Esophagus (tissue), 2 donors: ENCODE measurements at regions not wholly inside any gene's neighbourhood (a gene's known extent, or its start where the extent isn't known, plus 50 kb on each side); places are given as distances from the start of the nearest gene placed in this dataset.
A peak's percentile ranks its signal among the peaks of the same experiment; 100 is the strongest.
"Not testable (repeated sequence)": the region's sequence is repeated elsewhere in the genome, so short reads cannot be mapped to it uniquely, and the experiment has no call there.

Source experiments
- H3K27ac ChIP-seq, 2 donors: one replicate each; pipeline ENCODE4 v1.5.1; 2013; ENCODE audit warnings: low read depth in 2 of 2, mild to moderate bottlenecking in 2 of 2, inconsistent platforms in 1 of 2, low read length in 1 of 2, moderate library complexity in 1 of 2
- H3K27me3 ChIP-seq, 2 donors: one replicate each; pipeline ENCODE4 v1.6.1; 2013; ENCODE audit warnings: low read length in 2 of 2, control low read depth in 1 of 2, mild to moderate bottlenecking in 1 of 2; ENCODE audit not compliant: insufficient read depth in 2 of 2, control insufficient read depth in 1 of 2
- H3K36me3 ChIP-seq, 2 donors: one replicate each; pipeline ENCODE4 v1.6.1; 2013; ENCODE audit warnings: low read length in 1 of 2; ENCODE audit not compliant: control insufficient read depth in 2 of 2, insufficient read depth in 2 of 2
- H3K4me1 ChIP-seq, 2 donors: one replicate each; pipeline ENCODE4 v1.6.1; 2013; ENCODE audit warnings: low read length in 1 of 2; ENCODE audit not compliant: control insufficient read depth in 2 of 2, insufficient read depth in 2 of 2
- H3K4me3 ChIP-seq, 2 donors: one replicate each; pipeline ENCODE4 v1.5.1; 2013; ENCODE audit warnings: low read length in 2 of 2, mild to moderate bottlenecking in 2 of 2, low read depth in 1 of 2, moderate library complexity in 1 of 2
- H3K9me3 ChIP-seq, 2 donors: one replicate each; pipeline ENCODE4 v1.6.1; 2013; ENCODE audit warnings: mild to moderate bottlenecking in 2 of 2, low read depth in 1 of 2, low read length in 1 of 2, moderate library complexity in 1 of 2; ENCODE audit not compliant: control insufficient read depth in 2 of 2, insufficient read depth in 1 of 2
- WGBS, 2 donors: extraction: QIAGEN DNeasy Blood & Tissue Kit; methylation state at CpG; one replicate each; pipeline ENCODE4 v1.1.7; 2013; 5-methylcytosine and 5-hydroxymethylcytosine counted together
- donor health status: healthy with polysubstance abuse.
- donor health status: Bipolar disorder and iron deficiency.

GRCh38 chr15:59819092-59819491 is 130.0 kb upstream of the BNIP2 start:
- Histone ChIP-seq H3K4me3 (no peak overlapping the region), H3K27me3 (no peaks in the 10 kb centered on the region), H3K27ac (no peak overlapping the region), H3K36me3 (no peaks in the 10 kb centered on the region), H3K4me1 (no peaks in the 10 kb centered on the region), H3K9me3 (peaks cover 0 to 3% of the 10 kb centered on the region in 2 donors)
- 33% methylated on average over 4 of the region's 4 CpGs for WGBS, 2 donors

- no peaks in the 10 kb centered on the region for H3K4me1 ChIP-seq
- no peaks in the 10 kb centered on the region for H3K36me3 ChIP-seq
- no peak overlapping the region for H3K4me3 ChIP-seq
- no peaks in the 10 kb centered on the region for H3K27me3 ChIP-seq
- 47 to 64% methylated on average over 6 of the region's 6 CpGs for WGBS, 2 donors
- H3K9me3 ChIP-seq = peaks cover 0 to 3% of the 10 kb centered on the region in 2 donors
- no peak overlapping the region for H3K27ac ChIP-seq
These were observed 129.2 kb upstream of the BNIP2 start for GRCh38 chr15:59818336-59818735.

DNA sequence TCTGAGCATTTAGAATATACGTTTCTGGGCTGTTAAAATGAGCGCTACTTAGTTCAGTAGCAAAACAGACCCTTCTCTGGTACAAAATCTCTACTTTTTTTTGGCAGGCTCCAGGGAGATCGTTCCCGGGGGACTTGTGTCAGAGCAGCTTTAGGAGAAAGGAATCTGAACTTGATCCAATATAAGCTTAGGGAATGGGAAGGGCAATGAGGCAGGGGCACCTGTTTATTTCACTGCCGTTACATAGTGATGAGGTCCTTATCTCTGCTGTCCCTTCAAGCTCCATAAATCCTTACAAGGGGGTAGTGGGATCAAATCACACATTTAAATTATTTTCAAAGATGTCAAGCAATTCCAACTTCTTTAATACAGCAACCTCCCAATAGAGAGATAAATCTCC is 128.7 kb upstream of the BNIP2 start:
- 54 to 60% methylated on average over 5 of the region's 5 CpGs for WGBS, 2 donors
- Histone ChIP-seq H3K27me3 (no peaks in the 10 kb centered on the region), H3K4me1 (no peaks in the 10 kb centered on the region), H3K4me3 (no peak overlapping the region), H3K36me3 (no peaks in the 10 kb centered on the region), H3K27ac (no peak overlapping the region), H3K9me3 (no peaks in the 10 kb centered on the region)

DNA sequence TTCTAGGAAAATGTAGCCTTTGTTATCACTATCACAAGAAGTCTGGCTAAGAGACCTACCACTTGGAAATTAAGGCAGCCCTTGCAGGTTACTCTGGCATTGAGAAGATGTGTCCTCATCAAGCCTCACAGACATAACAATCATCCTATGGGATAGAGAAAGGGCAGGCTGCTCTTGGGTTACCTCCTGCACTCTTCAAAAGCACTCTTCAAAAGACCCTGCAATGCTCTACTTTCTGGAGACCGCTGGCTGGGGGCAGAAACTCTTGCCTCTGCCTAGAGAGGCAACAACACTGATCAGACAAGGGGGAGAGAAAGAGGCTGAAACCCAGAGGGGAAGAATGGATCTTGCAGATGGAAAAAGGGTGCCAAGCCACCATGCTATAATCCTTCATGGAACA is 127.9 kb upstream of the BNIP2 start:
- Histone ChIP-seq H3K4me1 (no peaks in the 10 kb centered on the region), H3K27me3 (no peaks in the 10 kb centered on the region), H3K9me3 (no peaks in the 10 kb centered on the region), H3K4me3 (no peak overlapping the region), H3K36me3 (no peaks in the 10 kb centered on the region), H3K27ac (no peak overlapping the region)
- WGBS, 2 donors = 79 to 85% methylated on average over 1 of the region's 1 CpG

DNA sequence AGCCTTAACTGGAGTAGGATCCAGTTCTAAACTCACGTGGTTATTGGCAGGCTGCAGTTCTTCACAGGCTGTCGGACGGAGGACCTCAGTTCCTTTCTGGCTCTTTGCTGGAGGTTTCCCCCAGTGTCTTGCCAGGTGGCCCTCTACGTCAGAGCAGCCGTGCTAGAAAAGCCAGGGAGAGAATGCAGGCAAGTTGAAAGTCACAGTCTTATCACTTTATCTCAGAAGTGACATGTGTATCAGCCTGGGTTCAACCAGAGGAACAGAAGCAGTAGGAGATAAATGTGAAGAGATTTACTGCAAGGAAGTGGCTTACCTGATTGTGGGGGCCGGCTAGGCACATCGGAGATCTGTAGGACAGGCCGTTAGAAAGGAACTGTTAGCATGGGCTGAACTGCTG is 125.3 kb upstream of the BNIP2 start:
- 50 to 57% methylated on average over 8 of the region's 8 CpGs for WGBS, 2 donors
- no peaks in the 10 kb centered on the region for H3K36me3 ChIP-seq

GRCh38 chr15:59812889-59813288 is 123.8 kb upstream of the BNIP2 start:
- no peaks in the 10 kb centered on the region for H3K27me3 ChIP-seq
- H3K27ac ChIP-seq = no peak overlapping the region
- H3K36me3 ChIP-seq = no peaks in the 10 kb centered on the region
- H3K4me1 ChIP-seq = no peaks in the 10 kb centered on the region
- H3K9me3 ChIP-seq = no peaks in the 10 kb centered on the region
- H3K4me3 ChIP-seq = no peak overlapping the region
- WGBS, 2 donors = 47 to 64% methylated on average over 1 of the region's 1 CpG

More for the DNA sequence above, 125.3 kb upstream of the BNIP2 start:
- Histone ChIP-seq H3K4me3 (no peak overlapping the region), H3K27me3 (no peaks in the 10 kb centered on the region), H3K4me1 (no peaks in the 10 kb centered on the region), H3K27ac (no peak overlapping the region), H3K9me3 (no peaks in the 10 kb centered on the region)

GRCh38 chr15:59812250-59812870 is 123.2 kb upstream of the BNIP2 start:
- Histone ChIP-seq H3K4me1 (no peaks in the 10 kb centered on the region), H3K36me3 (no peaks in the 10 kb centered on the region), H3K27ac (no peak overlapping the region), H3K4me3 (no peak overlapping the region), H3K9me3 (no peaks in the 10 kb centered on the region), H3K27me3 (no peaks in the 10 kb centered on the region)
- WGBS, 2 donors = 40 to 48% methylated on average over 15 of the region's 15 CpGs

GRCh38 chr15:59803293-59803966 is 114.3 kb upstream of the BNIP2 start:
- H3K4me1 ChIP-seq, H3K27me3 ChIP-seq, H3K36me3 ChIP-seq, H3K9me3 ChIP-seq, H3K27ac ChIP-seq: not testable (repeated sequence)
- WGBS, 2 donors = 28 to 42% methylated on average over 19 of the region's 19 CpGs
- H3K4me3 ChIP-seq = peak overlapping the region; percentile 39 to 46

- H3K4me1 ChIP-seq = no peaks in the 10 kb centered on the region
- H3K36me3 ChIP-seq = no peaks in the 10 kb centered on the region
- no peaks in the 10 kb centered on the region for H3K27me3 ChIP-seq
- no peak overlapping the region for H3K27ac ChIP-seq
- no peaks in the 10 kb centered on the region for H3K9me3 ChIP-seq
- 65 to 74% methylated on average over 1 of the region's 1 CpG for WGBS, 2 donors
- no peak overlapping the region for H3K4me3 ChIP-seq
These were observed 112.5 kb upstream of the BNIP2 start for GRCh38 chr15:59801649-59802048.

GRCh38 chr15:59798605-59798917 is 109.4 kb upstream of the BNIP2 start:
- Histone ChIP-seq H3K36me3 (no peaks in the 10 kb centered on the region), H3K27me3 (no peaks in the 10 kb centered on the region), H3K9me3 (no peaks in the 10 kb centered on the region), H3K4me3 (no peak overlapping the region), H3K4me1 (no peaks in the 10 kb centered on the region), H3K27ac (no peak overlapping the region)
- WGBS, 2 donors = 40 to 43% methylated on average over 5 of the region's 5 CpGs
